ENCODE measurements at regions not wholly inside any gene's neighbourhood (a gene's known extent, or its start where the extent isn't known, plus 50 kb on each side); places are given as distances from the start of the nearest gene placed in this dataset.

- TF ChIP-seq CTCF (IDR thresholded peaks at IDR 0.05) (no peak), POLR2A (IDR thresholded peaks at IDR 0.05) (no peak)
Observed at GRCh38 chr22:22754268-22754657, 109.8 kb downstream of the GGTLC2 start.

All from gastroesophageal sphincter (tissue), 3 donors.